Peyer's patch (tissue), 4 donors: ENCODE measurements at regions not wholly inside any gene's neighbourhood (a gene's known extent, or its start where the extent isn't known, plus 50 kb on each side); places are given as distances from the start of the nearest gene placed in this dataset.

Source experiments
- CTCF ChIP-seq, 6 experiments: fragments of 450-650 bp in 4 of 6; fragments of 200-600 bp in 2 of 6; sonication (generic) in 1 of 6; IDR thresholded peaks; one replicate each; pipeline ENCODE4 v1.5.1; 2017 to 2019; ENCODE audit warnings: antibody characterized with exemption in 6 of 6, mild to moderate bottlenecking in 3 of 6, moderate library complexity in 1 of 6
- POLR2A ChIP-seq, 2 donors: fragments of 450-650 bp; IDR thresholded peaks; one replicate each; pipeline ENCODE4 v1.5.1; 2017; ENCODE audit warnings: antibody characterized with exemption in 2 of 2, mild to moderate bottlenecking in 2 of 2, moderate library complexity in 2 of 2

GRCh38 chr4:160495356-160495755 is 1392.5 kb downstream of the RAPGEF2 start:
- TF ChIP-seq CTCF (IDR thresholded peaks at IDR 0.05): no peak
- no peak for TF ChIP-seq POLR2A (IDR thresholded peaks at IDR 0.05)
